RWPE1 (cell line): ENCODE measurements at regions not wholly inside any gene's neighbourhood (a gene's known extent, or its start where the extent isn't known, plus 50 kb on each side); places are given as distances from the start of the nearest gene placed in this dataset.

Experiments
- CTCF ChIA-PET: fragments of 350-600 bp; sonication (Branson Sonifier 250); formaldehyde crosslinking; extraction: SDS; loops from one replicate; lab custom pipeline; 2021; lab: Yijun Ruan, JAX
- POLR2A ChIA-PET: fragments of 400-600 bp; formaldehyde crosslinking; extraction: SDS; loops from one replicate; lab custom pipeline; 2020; ENCODE audit warnings: antibody characterized with exemption; ENCODE audit not compliant: low non-redundant PET; lab: Yijun Ruan, JAX
- DNase-seq: peaks from one replicate; pipeline ENCODE4 v3.0.0; 2012; ENCODE audit warnings: low spot score
- H3K27ac ChIP-seq: fragments of 450-650 bp; 2 replicates; pipeline ENCODE4 v1.5.1; 2017
- TF ChIP-seq, protein P1 (sequence below): fragments of 450-650 bp; conservative IDR thresholded peaks from 2 replicates; pipeline ENCODE4 v1.5.1; 2017; ENCODE audit warnings: low read depth, mild to moderate bottlenecking

DNA sequence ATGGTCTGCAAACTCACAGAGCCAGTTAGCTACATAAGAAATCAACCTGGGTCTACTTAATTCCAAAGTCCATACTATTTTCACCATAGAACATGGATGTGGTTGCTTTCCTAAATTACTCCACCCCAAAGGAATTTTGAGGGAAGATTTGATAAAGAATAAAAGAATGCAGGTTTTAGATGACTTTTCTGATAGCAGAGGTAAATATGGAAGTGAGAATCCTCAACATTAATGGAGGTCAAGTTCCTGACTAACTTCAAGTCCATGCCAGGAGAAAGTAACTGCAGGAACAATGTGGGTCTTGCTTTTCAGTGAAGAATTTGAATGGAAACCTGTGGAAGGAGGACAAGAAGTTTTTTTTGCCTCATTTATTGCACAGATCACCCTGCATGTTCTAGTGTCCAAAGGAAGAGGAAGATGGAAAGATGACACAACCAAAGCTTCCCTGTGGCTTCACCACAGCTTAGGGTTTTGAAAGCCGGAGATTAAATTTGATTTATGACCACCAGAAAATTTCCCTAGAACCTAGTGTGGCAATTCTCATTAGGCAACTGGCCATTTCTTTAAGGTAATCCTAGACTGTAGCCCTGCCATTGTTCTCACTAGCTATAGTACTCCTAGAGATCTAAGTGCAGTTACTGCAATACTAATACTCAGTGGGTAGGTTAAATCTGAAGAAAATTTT lies 429.7 kb downstream of the RAP2B start:
- CTCF ChIA-PET: interaction anchor here (0.5 to 1.2 kb wide), 3 partner anchors 39 to 301 kb away, joined by 3 to 4 read pairs (median 3); no protein-coding TSS in a partner anchor
- no peak for DNase-seq
- POLR2A ChIA-PET: no interaction called here
- TF ChIP-seq, protein P1, sequence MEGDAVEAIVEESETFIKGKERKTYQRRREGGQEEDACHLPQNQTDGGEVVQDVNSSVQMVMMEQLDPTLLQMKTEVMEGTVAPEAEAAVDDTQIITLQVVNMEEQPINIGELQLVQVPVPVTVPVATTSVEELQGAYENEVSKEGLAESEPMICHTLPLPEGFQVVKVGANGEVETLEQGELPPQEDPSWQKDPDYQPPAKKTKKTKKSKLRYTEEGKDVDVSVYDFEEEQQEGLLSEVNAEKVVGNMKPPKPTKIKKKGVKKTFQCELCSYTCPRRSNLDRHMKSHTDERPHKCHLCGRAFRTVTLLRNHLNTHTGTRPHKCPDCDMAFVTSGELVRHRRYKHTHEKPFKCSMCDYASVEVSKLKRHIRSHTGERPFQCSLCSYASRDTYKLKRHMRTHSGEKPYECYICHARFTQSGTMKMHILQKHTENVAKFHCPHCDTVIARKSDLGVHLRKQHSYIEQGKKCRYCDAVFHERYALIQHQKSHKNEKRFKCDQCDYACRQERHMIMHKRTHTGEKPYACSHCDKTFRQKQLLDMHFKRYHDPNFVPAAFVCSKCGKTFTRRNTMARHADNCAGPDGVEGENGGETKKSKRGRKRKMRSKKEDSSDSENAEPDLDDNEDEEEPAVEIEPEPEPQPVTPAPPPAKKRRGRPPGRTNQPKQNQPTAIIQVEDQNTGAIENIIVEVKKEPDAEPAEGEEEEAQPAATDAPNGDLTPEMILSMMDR: no peak
- H3K27ac ChIP-seq: no peak overlapping the region

GRCh38 chr3:153595186-153595815 lies 433.3 kb downstream of the RAP2B start:
- no peak overlapping the region for H3K27ac ChIP-seq
- POLR2A ChIA-PET: no interaction called here
- peak; percentile 41 for DNase-seq
- CTCF ChIA-PET: interaction anchor here (0.6 to 0.8 kb wide), 3 partner anchors 58 to 555 kb away, joined by 3 read pairs; no protein-coding TSS in a partner anchor
- TF ChIP-seq, protein P1: peak; percentile 85

DNA sequence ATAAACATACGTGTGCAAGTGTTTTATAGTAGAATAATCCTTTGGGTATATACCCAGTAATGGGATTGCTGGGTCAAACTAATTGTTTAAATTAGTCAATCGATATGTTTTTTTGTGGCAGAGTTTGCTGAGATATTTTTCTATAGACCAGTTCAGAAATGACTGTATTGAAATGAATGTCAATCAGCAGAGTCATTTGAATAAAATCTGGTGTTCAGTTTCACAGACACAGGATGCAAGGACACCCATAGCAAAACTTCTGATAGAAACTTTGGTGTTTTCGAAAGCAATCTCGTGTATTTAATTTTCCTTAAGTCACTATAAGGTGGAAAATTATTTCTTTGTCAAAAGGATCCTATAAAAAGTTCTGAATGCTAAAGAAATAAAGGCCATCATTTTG lies 434.4 kb downstream of the RAP2B start:
- POLR2A ChIA-PET: no interaction called here
- H3K27ac ChIP-seq: no peak overlapping the region
- no peak for DNase-seq
- CTCF ChIA-PET: no interaction called here
- TF ChIP-seq, protein P1: no peak

GRCh38 chr3:153599685-153600084 lies 437.7 kb downstream of the RAP2B start:
- no peak overlapping the region for H3K27ac ChIP-seq
- CTCF ChIA-PET: no interaction called here
- DNase-seq: peak; percentile 13

DNA sequence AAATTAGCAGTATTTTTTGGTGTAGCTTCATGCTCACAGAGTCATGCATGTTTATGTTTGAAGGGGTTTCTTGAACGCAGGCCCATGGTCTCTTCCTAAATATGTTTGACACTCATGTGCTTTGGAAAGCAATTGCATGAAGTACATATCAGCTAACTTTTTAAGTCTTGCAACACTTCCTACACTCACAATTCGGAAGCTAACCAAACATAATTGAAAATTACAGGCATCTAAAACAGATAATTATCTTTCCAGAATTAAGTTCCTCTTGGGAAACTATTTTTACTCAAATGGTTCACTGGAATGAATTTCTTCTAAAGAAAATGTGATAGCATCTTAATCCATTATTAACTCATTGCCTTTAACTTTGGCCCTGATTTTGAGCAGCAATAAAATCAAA lies 438.9 kb downstream of the RAP2B start:
- no peak overlapping the region for H3K27ac ChIP-seq
- ChIA-PET POLR2A (no interaction called here), CTCF (no interaction called here)
- DNase-seq: no peak
- TF ChIP-seq, protein P1: no peak

More at GRCh38 chr3:153599685-153600084, 437.7 kb downstream of the RAP2B start:
- POLR2A ChIA-PET: no interaction called here
- TF ChIP-seq, protein P1: no peak

- ChIA-PET CTCF (interaction anchor here (0.6 kb wide), 1 partner anchor 407 kb away, joined by 4 read pairs; no protein-coding TSS in a partner anchor), POLR2A (no interaction called here)
- no peak overlapping the region for H3K27ac ChIP-seq
Observed at GRCh38 chr3:153601374-153601853, 439.4 kb downstream of the RAP2B start.

More at GRCh38 chr3:153601374-153601853, 439.4 kb downstream of the RAP2B start:
- TF ChIP-seq, protein P1: no peak
- DNase-seq: no peak
